Prostate gland (tissue), 2 donors: ENCODE measurements at regions not wholly inside any gene's neighbourhood (a gene's known extent, or its start where the extent isn't known, plus 50 kb on each side); places are given as distances from the start of the nearest gene placed in this dataset.

Experiments used
- POLR2A ChIP-seq: fragments of 450-650 bp; IDR thresholded peaks from one replicate; pipeline ENCODE4 v1.6.1; 2016; ENCODE audit warnings: antibody characterized with exemption, mild to moderate bottlenecking
- TF ChIP-seq, protein P1 (sequence below), 4 experiments: fragments of 200-600 bp in 2 of 4; fragments of 450-650 bp in 2 of 4; sonication (generic) in 2 of 4; IDR thresholded peaks; 1 replicate in 3 of 4; 2 replicates in 1 of 4; pipeline ENCODE4 v1.5.1; 2016 to 2019; ENCODE audit warnings: antibody characterized with exemption in 4 of 4, mild to moderate bottlenecking in 2 of 4, moderate library complexity in 2 of 4

DNA sequence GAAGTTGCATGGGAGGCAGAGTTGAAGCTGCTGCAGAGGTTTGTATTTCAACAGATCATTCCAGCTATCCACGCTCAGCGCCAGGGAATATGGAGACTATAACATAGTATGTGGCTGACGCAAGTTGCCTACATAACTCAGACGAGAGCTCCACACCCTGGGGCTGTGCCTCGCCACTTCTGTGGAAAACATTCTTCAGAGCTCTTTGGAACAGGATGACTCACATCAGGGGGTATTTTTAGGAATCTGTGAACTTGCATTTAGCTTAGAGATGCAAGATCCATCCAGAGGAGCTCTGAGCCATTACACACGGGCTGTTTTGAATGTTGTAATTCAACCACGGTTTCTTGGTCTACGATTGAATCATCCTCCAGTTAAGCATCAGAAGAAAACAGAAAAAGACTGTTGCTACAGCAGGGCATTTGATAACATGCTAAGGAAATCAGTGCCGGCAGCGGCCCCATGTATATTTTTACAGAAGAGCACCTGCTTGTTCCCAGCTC lies 481.5 kb upstream of the AKR1E2 start:
- TF ChIP-seq, protein P1, sequence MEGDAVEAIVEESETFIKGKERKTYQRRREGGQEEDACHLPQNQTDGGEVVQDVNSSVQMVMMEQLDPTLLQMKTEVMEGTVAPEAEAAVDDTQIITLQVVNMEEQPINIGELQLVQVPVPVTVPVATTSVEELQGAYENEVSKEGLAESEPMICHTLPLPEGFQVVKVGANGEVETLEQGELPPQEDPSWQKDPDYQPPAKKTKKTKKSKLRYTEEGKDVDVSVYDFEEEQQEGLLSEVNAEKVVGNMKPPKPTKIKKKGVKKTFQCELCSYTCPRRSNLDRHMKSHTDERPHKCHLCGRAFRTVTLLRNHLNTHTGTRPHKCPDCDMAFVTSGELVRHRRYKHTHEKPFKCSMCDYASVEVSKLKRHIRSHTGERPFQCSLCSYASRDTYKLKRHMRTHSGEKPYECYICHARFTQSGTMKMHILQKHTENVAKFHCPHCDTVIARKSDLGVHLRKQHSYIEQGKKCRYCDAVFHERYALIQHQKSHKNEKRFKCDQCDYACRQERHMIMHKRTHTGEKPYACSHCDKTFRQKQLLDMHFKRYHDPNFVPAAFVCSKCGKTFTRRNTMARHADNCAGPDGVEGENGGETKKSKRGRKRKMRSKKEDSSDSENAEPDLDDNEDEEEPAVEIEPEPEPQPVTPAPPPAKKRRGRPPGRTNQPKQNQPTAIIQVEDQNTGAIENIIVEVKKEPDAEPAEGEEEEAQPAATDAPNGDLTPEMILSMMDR (IDR thresholded peaks at IDR 0.05), result no peak
- TF ChIP-seq POLR2A, result no peak
